HCT116 (cell line): ENCODE measurements at regions not wholly inside any gene's neighbourhood (a gene's known extent, or its start where the extent isn't known, plus 50 kb on each side); places are given as distances from the start of the nearest gene placed in this dataset.

Source experiments
- ATAC-seq: fragments of 200-7000 bp; cut with Tn5 transposase; 2 replicates; pipeline ENCODE4 v1.9.1; 2020; ENCODE audit warnings: mild to moderate bottlenecking, moderate library complexity
- BruUV-seq: library from RNA; stranded (reverse); fragments of 400-500 nt; replicated peaks from 2 replicates; lab custom pipeline; 2021; lab: Mats Ljungman, UMichigan
- CTCF ChIA-PET: fragments of 300-600 bp; sonication (Branson Sonifier 250); formaldehyde crosslinking; loops from one replicate; lab custom pipeline; 2021; ENCODE audit warnings: antibody characterized with exemption; lab: Charles Lee
- POLR2A ChIA-PET: fragments of 300-600, 350-600 bp; sonication (Branson Sonifier 250); formaldehyde crosslinking; loops from one replicate; lab custom pipeline; 2021; ENCODE audit warnings: antibody characterized with exemption; lab: Charles Lee
- RAD21 ChIA-PET, 2 experiments: fragments of 300-600 bp; sonication (Branson Sonifier 250); formaldehyde crosslinking; loops; one replicate each; lab custom pipeline; 2023; ENCODE audit warnings: low total read pairs in 2 of 2; ENCODE audit not compliant: uncharacterized antibody in 2 of 2, unreplicated experiment in 2 of 2, low non-redundant PET in 1 of 2; lab: Charles Lee
- DNase-seq: peaks from one replicate; pipeline ENCODE4 v3.0.0-alpha.2; 2010; ENCODE audit warnings: low read depth, low spot score
- H2AFZ ChIP-seq: fragments of 200-600 bp; shearing (Covaris generic), sonication (generic); 2 replicates; pipeline ENCODE4 v1.6.1; 2017; ENCODE audit warnings: low read depth, mixed run types, mixed read lengths, antibody characterized with exemption, low read length; ENCODE audit not compliant: poor library complexity, severe bottlenecking
- H3K27ac ChIP-seq: 2 replicates; pipeline ENCODE4 v1.5.1; 2012; ENCODE audit warnings: low read depth, low read length
- H3K27me3 ChIP-seq: fragments of 200-600 bp; sonication (generic); 2 replicates; pipeline ENCODE4 v1.6.1; 2016; ENCODE audit warnings: mixed run types, low read length, mixed read lengths; ENCODE audit not compliant: insufficient read depth
- H3K36me3 ChIP-seq, 2 experiments: fragments of 200-500 bp in 1 of 2; fragments of 200-600 bp in 1 of 2; sonication (Bioruptor generic) in 1 of 2; sonication (generic) in 1 of 2; 2 replicates each; pipeline versions ENCODE4 v1.5.1 to v1.6.1; 2014 to 2016; ENCODE audit warnings: low read length in 2 of 2, inconsistent platforms in 1 of 2, mixed read lengths in 1 of 2, mixed run types in 1 of 2; ENCODE audit not compliant: insufficient read depth in 2 of 2, control insufficient read depth in 1 of 2
- H3K4me1 ChIP-seq, 2 experiments: fragments of 200-600 bp in 1 of 2; sonication (generic) in 1 of 2; 2 replicates each; pipeline versions ENCODE4 v1.5.1 to v1.6.1; 2012 to 2017; ENCODE audit warnings: low read length in 2 of 2, inconsistent platforms in 1 of 2, mild to moderate bottlenecking in 1 of 2, mixed read lengths in 1 of 2, mixed run types in 1 of 2, moderate library complexity in 1 of 2; ENCODE audit not compliant: insufficient read depth in 2 of 2, control insufficient read depth in 1 of 2
- H3K4me2 ChIP-seq: fragments of 200-600 bp; sonication (generic); 2 replicates; pipeline ENCODE4 v1.6.1; 2017; ENCODE audit warnings: mixed run types, low read length, mixed read lengths
- H3K4me3 ChIP-seq, 2 experiments: fragments of 200-600 bp in 1 of 2; sonication (generic) in 1 of 2; replicated peaks in 1 of 2; 2 replicates each; pipeline ENCODE4 v1.5.1; 2011 to 2016; ENCODE audit warnings: low read length in 2 of 2, control low read depth in 1 of 2, low read depth in 1 of 2, mild to moderate bottlenecking in 1 of 2, mixed read lengths in 1 of 2, mixed run types in 1 of 2
- H3K79me2 ChIP-seq: fragments of 200-600 bp; sonication (generic); 2 replicates; pipeline ENCODE4 v1.6.1; 2017; ENCODE audit warnings: mild to moderate bottlenecking, mixed run types, low read length, moderate library complexity, mixed read lengths; ENCODE audit not compliant: insufficient read depth
- H3K9ac ChIP-seq: fragments of 200-600 bp; sonication (generic); 2 replicates; pipeline ENCODE4 v1.6.1; 2016; ENCODE audit warnings: low read length, mixed read lengths
- H3K9me2 ChIP-seq: fragments of 200-600 bp; sonication (generic), shearing (Covaris generic); 2 replicates; pipeline ENCODE4 v1.6.1; 2017; ENCODE audit warnings: mixed run types, mild to moderate bottlenecking, moderate library complexity; ENCODE audit not compliant: insufficient read depth
- H3K9me3 ChIP-seq, 2 experiments: fragments of 200-500 bp in 1 of 2; fragments of 200-600 bp in 1 of 2; sonication (Bioruptor generic) in 1 of 2; sonication (generic) in 1 of 2; 2 replicates each; pipeline ENCODE4 v1.6.1; 2014 to 2017; ENCODE audit warnings: low read length in 2 of 2, mixed read lengths in 2 of 2, inconsistent platforms in 1 of 2, low read depth in 1 of 2, mild to moderate bottlenecking in 1 of 2, mixed run types in 1 of 2, moderate library complexity in 1 of 2; ENCODE audit not compliant: control insufficient read depth in 1 of 2, insufficient read depth in 1 of 2
- H4K20me1 ChIP-seq: fragments of 200-600 bp; sonication (generic), shearing (Covaris generic); 2 replicates; pipeline ENCODE4 v1.6.1; 2017; ENCODE audit warnings: mixed run types, mild to moderate bottlenecking, moderate library complexity; ENCODE audit not compliant: insufficient read depth
- CEBPB ChIP-seq: IDR thresholded peaks from 2 replicates; pipeline ENCODE4 v1.6.1; 2012; ENCODE audit warnings: low read depth
- EGR1 ChIP-seq: IDR thresholded peaks from 2 replicates; pipeline ENCODE4 v1.6.1; 2012; ENCODE audit warnings: low read depth
- FOSL1 ChIP-seq: IDR thresholded peaks from 2 replicates; pipeline ENCODE4 v1.6.1; 2012; ENCODE audit warnings: low read depth
- POLR2A ChIP-seq: IDR thresholded peaks from 2 replicates; pipeline ENCODE4 v1.7.0; 2011; ENCODE audit warnings: borderline replicate concordance; ENCODE audit not compliant: insufficient read depth, insufficient read length; ENCODE audit errors: extremely low read depth
- RAD21 ChIP-seq: IDR thresholded peaks from 2 replicates; pipeline ENCODE4 v1.6.1; 2012; ENCODE audit warnings: low read depth, mild to moderate bottlenecking
- SRF ChIP-seq: IDR thresholded peaks from 2 replicates; pipeline ENCODE4 v1.6.1; 2012; ENCODE audit warnings: low read depth
- TCF7L2 ChIP-seq: IDR thresholded peaks from 2 replicates; pipeline ENCODE4 v1.7.0; 2011; ENCODE audit warnings: borderline replicate concordance, inconsistent platforms; ENCODE audit not compliant: insufficient read depth, insufficient read length; ENCODE audit errors: extremely low read depth
- intact Hi-C: fragments of 100-400 bp; cut with micrococcal nuclease; formaldehyde crosslinking; loops from 2 replicates; pipeline ENCODE4 v1.10.0; 2022
- TF ChIP-seq, protein P1 (sequence below), 3 experiments: fragments of 200-600 bp in 1 of 3; sonication (generic) in 1 of 3; IDR thresholded peaks in 2 of 3; conservative IDR thresholded peaks in 1 of 3; 2 replicates each; pipeline ENCODE4 v1.5.1; 2012 to 2017; ENCODE audit warnings: low read depth in 2 of 3, low read length in 2 of 3, antibody characterized with exemption in 1 of 3, borderline replicate concordance in 1 of 3, control low read depth in 1 of 3, mild to moderate bottlenecking in 1 of 3, mixed read lengths in 1 of 3, mixed run types in 1 of 3, moderate library complexity in 1 of 3; ENCODE audit not compliant: insufficient read depth in 1 of 3
- TF ChIP-seq, protein P2 (sequence below): IDR thresholded peaks from 2 replicates; pipeline ENCODE4 v1.6.1; 2012

DNA sequence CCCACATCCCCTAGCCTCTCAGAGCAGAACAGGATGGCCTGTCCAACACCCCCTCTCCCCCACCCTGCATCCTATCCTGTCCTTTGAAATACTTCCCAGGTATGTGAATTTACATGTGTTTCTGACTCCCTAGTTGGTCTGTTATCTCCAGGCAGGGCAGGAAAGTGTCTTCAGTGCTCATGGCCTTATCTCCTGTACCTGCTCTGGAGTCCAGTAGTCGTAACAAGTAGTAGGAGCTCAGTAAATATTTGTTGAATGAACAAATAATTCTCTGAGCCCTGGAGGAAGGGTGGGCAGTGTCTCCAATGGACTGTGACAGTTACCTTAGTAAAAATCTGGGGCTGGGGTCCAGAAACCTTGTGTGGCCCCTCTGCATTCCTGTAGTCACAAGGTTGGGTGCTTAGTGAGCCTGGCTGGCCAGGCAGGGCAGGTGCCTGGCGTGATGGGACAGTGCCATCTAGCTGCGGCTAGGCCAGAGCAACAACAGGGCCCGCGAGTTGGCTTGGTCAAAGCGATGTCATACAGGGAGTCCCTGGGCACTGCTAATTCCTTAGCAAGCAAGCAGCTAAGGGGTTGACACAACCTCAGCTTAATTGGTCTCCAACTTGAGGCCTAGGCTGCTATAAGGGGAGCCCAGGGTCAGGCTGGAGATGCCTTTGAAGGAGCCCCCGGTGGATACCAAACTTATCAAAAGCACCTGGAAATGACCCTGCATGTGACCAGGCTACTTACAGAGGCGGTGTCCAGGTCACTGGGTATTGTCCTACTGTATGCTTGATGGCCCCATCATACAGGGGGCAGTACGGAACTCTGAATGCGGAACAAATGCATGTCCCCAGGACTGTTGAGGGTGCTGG is 89.0 kb upstream of the PPM1J start:
- ChIA-PET POLR2A (interaction anchor here (2.5 kb wide), 1 partner anchor 88 kb away, joined by 16 read pairs; the partner anchor contains the start of gene PPM1J), RAD21 (interaction anchor here (1.2 to 2.3 kb wide), 5 partner anchors 85 to 152 kb away, joined by 3 to 16 read pairs (median 6); partner anchors contain the start of genes PPM1J (in 2 of the 2) and SLC16A1 (in 1 of the 2))
- no peaks in the 10 kb centered on the region for H3K27me3 ChIP-seq
- no peak overlapping the region for H2AFZ ChIP-seq
- intact Hi-C loops, result loop anchor here (1.0 to 10.0 kb wide), 3 partner anchors 88 to 413 kb away; partner anchors contain the start of gene LRIG2
- no peaks in the 10 kb centered on the region for H3K9me2 ChIP-seq
- no peak overlapping the region for H3K4me3 ChIP-seq
- H3K4me1 ChIP-seq, result no peaks in the 10 kb centered on the region
- TF ChIP-seq, protein P1, sequence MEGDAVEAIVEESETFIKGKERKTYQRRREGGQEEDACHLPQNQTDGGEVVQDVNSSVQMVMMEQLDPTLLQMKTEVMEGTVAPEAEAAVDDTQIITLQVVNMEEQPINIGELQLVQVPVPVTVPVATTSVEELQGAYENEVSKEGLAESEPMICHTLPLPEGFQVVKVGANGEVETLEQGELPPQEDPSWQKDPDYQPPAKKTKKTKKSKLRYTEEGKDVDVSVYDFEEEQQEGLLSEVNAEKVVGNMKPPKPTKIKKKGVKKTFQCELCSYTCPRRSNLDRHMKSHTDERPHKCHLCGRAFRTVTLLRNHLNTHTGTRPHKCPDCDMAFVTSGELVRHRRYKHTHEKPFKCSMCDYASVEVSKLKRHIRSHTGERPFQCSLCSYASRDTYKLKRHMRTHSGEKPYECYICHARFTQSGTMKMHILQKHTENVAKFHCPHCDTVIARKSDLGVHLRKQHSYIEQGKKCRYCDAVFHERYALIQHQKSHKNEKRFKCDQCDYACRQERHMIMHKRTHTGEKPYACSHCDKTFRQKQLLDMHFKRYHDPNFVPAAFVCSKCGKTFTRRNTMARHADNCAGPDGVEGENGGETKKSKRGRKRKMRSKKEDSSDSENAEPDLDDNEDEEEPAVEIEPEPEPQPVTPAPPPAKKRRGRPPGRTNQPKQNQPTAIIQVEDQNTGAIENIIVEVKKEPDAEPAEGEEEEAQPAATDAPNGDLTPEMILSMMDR (IDR thresholded peaks at IDR 0.05 in 2 of 3, conservative IDR thresholded peaks at IDR 0.05 in 1 of 3; ENCODE audit: borderline replicate concordance in 1 of 3, insufficient read depth in 1 of 3, low read depth in 2 of 3, low read length in 2 of 3), result peak; percentile 93 to 96 (median 93)
- TF ChIP-seq RAD21, result peak; percentile 100
- TF ChIP-seq EGR1, result no peak
- TF ChIP-seq, all 23 proteins: peak for 2
- Histone ChIP-seq H3K9me3 (no peaks in the 10 kb centered on the region), H4K20me1 (no peaks in the 10 kb centered on the region), H3K79me2 (no peaks in the 10 kb centered on the region), H3K4me2 (no peak overlapping the region), H3K36me3 (no peaks in the 10 kb centered on the region), H3K27ac (no peak overlapping the region), H3K9ac (no peak overlapping the region)
- ATAC-seq (peak; percentile 97), DNase-seq (peak; percentile 61)
- BruUV-seq, result no TSS peak
- CTCF ChIA-PET, result interaction anchor here (0.6 to 5.4 kb wide), 13 partner anchors 10 to 413 kb away, joined by 3 to 114 read pairs (median 4); partner anchors contain the start of genes CTTNBP2NL, LRIG2 and PPM1J

DNA sequence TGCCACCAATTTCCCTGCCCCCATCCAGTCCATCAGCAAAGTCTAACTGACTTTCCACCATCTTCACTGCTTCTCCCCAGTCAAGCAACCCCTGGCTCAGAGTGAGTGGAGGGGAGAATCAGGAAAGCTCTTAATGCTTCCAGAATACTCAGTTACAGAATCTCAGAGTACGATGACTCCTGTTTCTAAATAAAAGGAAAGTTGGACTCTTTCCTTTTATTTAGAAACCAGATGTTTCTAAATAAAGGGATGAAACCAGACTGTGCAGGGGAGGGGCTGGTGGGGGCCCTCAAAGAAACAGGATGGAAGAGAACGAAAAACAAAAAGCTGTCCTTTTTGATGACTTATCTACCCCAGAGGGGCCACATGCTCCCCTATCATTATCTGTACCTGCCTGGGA is 85.2 kb upstream of the PPM1J start:
- Histone ChIP-seq H3K4me2 (no peak overlapping the region), H3K9me2 (no peaks in the 10 kb centered on the region), H2AFZ (no peak overlapping the region), H3K79me2 (no peaks in the 10 kb centered on the region), H3K4me1 (no peaks in the 10 kb centered on the region), H3K36me3 (no peaks in the 10 kb centered on the region), H3K9ac (no peak overlapping the region), H3K27me3 (no peaks in the 10 kb centered on the region), H3K9me3 (no peaks in the 10 kb centered on the region), H3K4me3 (no peak overlapping the region), H4K20me1 (no peaks in the 10 kb centered on the region), H3K27ac (no peak overlapping the region)
- ATAC-seq, result no peak
- intact Hi-C loops, result loop anchor here (10.0 kb wide), 1 partner anchor 275 kb away; the partner anchor contains the start of gene LRIG2
- DNase-seq, result no peak
- BruUV-seq, result no TSS peak
- CTCF ChIA-PET, result interaction anchor here (0.8 to 1.0 kb wide), 2 partner anchors 85 to 273 kb away, joined by 3 to 6 read pairs; partner anchors contain the start of genes LRIG2 and PPM1J
- RAD21 ChIA-PET, result no interaction called here
- POLR2A ChIA-PET, result no interaction called here
- TF ChIP-seq POLR2A (no peak), SRF (no peak), CEBPB (no peak), FOSL1 (no peak), TCF7L2 (no peak), RAD21 (no peak), EGR1 (no peak)
- TF ChIP-seq, protein P2, sequence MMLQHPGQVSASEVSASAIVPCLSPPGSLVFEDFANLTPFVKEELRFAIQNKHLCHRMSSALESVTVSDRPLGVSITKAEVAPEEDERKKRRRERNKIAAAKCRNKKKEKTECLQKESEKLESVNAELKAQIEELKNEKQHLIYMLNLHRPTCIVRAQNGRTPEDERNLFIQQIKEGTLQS, result no peak
- TF ChIP-seq, protein P1 (IDR thresholded peaks at IDR 0.05 in 2 of 3, conservative IDR thresholded peaks at IDR 0.05 in 1 of 3; ENCODE audit: borderline replicate concordance in 1 of 3, insufficient read depth in 1 of 3, low read depth in 2 of 3, low read length in 2 of 3), result no peak
